ENCODE measurements at regions not wholly inside any gene's neighbourhood (a gene's known extent, or its start where the extent isn't known, plus 50 kb on each side); places are given as distances from the start of the nearest gene placed in this dataset.

DNA sequence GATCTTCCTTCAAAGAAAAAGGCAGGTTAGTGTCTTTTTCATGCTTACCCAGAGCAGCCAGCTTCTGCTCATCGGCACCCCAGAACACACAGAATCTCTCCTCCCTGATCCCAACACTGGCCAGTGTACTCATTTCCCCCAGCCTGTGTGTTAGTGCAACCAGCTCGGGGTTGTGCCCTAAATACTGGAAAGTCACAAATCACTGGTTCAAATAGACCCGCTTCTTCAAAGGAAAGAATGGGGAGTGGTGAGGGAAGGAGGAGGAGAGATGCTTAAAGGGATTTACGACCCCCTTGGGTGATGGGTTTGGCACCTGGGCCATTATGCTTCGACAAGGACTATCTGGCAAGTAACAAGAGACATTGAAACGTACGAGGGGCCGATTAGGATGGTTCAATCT is 114.0 kb downstream of the FOXB1 start (continued):
- TF ChIP-seq, protein P1, sequence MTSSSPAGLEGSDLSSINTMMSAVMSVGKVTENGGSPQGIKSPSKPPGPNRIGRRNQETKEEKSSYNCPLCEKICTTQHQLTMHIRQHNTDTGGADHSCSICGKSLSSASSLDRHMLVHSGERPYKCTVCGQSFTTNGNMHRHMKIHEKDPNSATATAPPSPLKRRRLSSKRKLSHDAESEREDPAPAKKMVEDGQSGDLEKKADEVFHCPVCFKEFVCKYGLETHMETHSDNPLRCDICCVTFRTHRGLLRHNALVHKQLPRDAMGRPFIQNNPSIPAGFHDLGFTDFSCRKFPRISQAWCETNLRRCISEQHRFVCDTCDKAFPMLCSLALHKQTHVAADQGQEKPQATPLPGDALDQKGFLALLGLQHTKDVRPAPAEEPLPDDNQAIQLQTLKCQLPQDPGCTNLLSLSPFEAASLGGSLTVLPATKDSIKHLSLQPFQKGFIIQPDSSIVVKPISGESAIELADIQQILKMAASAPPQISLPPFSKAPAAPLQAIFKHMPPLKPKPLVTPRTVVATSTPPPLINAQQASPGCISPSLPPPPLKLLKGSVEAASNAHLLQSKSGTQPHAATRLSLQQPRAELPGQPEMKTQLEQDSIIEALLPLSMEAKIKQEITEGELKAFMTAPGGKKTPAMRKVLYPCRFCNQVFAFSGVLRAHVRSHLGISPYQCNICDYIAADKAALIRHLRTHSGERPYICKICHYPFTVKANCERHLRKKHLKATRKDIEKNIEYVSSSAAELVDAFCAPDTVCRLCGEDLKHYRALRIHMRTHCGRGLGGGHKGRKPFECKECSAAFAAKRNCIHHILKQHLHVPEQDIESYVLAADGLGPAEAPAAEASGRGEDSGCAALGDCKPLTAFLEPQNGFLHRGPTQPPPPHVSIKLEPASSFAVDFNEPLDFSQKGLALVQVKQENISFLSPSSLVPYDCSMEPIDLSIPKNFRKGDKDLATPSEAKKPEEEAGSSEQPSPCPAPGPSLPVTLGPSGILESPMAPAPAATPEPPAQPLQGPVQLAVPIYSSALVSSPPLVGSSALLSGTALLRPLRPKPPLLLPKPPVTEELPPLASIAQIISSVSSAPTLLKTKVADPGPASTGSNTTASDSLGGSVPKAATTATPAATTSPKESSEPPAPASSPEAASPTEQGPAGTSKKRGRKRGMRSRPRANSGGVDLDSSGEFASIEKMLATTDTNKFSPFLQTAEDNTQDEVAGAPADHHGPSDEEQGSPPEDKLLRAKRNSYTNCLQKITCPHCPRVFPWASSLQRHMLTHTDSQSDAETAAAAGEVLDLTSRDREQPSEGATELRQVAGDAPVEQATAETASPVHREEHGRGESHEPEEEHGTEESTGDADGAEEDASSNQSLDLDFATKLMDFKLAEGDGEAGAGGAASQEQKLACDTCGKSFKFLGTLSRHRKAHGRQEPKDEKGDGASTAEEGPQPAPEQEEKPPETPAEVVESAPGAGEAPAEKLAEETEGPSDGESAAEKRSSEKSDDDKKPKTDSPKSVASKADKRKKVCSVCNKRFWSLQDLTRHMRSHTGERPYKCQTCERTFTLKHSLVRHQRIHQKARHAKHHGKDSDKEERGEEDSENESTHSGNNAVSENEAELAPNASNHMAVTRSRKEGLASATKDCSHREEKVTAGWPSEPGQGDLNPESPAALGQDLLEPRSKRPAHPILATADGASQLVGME (CRISPR knock-in tag; IDR thresholded peaks at IDR 0.05): no peak
- TF ChIP-seq CCAR2 (IDR thresholded peaks at IDR 0.05; ENCODE audit: low read depth, low read length) (no peak), PHB2 (IDR thresholded peaks at IDR 0.05; ENCODE audit: low read depth) (no peak), ZNF384 (IDR thresholded peaks at IDR 0.05; ENCODE audit: low read depth, low read length) (no peak), MTA3 (IDR thresholded peaks at IDR 0.05; ENCODE audit: borderline replicate concordance) (no peak), DNMT1 (IDR thresholded peaks at IDR 0.05) (no peak), MTA1 (IDR thresholded peaks at IDR 0.05; ENCODE audit: borderline replicate concordance) (no peak), RB1 (IDR thresholded peaks at IDR 0.05; ENCODE audit: low read depth) (no peak), GABPB1 (CRISPR knock-in tag; IDR thresholded peaks at IDR 0.05) (no peak)
- TF ChIP-seq, protein P2, sequence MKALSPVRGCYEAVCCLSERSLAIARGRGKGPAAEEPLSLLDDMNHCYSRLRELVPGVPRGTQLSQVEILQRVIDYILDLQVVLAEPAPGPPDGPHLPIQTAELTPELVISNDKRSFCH (CRISPR knock-in tag; IDR thresholded peaks at IDR 0.05): no peak
- TF ChIP-seq, protein P2 (tag; IDR thresholded peaks at IDR 0.05): no peak
- TF ChIP-seq, protein P3, sequence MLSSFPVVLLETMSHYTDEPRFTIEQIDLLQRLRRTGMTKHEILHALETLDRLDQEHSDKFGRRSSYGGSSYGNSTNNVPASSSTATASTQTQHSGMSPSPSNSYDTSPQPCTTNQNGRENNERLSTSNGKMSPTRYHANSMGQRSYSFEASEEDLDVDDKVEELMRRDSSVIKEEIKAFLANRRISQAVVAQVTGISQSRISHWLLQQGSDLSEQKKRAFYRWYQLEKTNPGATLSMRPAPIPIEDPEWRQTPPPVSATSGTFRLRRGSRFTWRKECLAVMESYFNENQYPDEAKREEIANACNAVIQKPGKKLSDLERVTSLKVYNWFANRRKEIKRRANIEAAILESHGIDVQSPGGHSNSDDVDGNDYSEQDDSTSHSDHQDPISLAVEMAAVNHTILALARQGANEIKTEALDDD (IDR thresholded peaks at IDR 0.05): no peak

Measured in K562 (cell line).